ENCODE measurements at regions not wholly inside any gene's neighbourhood (a gene's known extent, or its start where the extent isn't known, plus 50 kb on each side); places are given as distances from the start of the nearest gene placed in this dataset.

- 80 to 87% methylated on average over 1 of the region's 1 CpG for WGBS, 2 donors
- TF ChIP-seq CTCF (IDR thresholded peaks at IDR 0.05; ENCODE audit: control extremely low read depth, extremely low read depth) = no peak
- no peaks in the 10 kb centered on the region for H3K36me3 ChIP-seq (ENCODE audit: control insufficient read depth in 4 of 4, insufficient read depth in 4 of 4, low read length in 4 of 4)
- H3K9me3 ChIP-seq (ENCODE audit: control insufficient read depth in 4 of 4, insufficient read depth in 3 of 4, low read length in 3 of 4) = peaks cover 0 to 5% (median 0%) of the 10 kb centered on the region in 4 donors
- no peak for ATAC-seq (ENCODE audit: insufficient read depth, low FRiP score)
- H3K9ac ChIP-seq (ENCODE audit: insufficient read depth in 1 of 2, low read length in 2 of 2) = no peak overlapping the region
- DNase-seq = no peak
- no peaks in the 10 kb centered on the region for H3K4me1 ChIP-seq (ENCODE audit: control insufficient read depth in 5 of 5, insufficient read depth in 5 of 5, low read length in 5 of 5)
- H3K4me3 ChIP-seq = no peak overlapping the region
- H3K27ac ChIP-seq (ENCODE audit: low read depth in 1 of 2, low read length in 1 of 2) = no peak overlapping the region
- H3K27me3 ChIP-seq (ENCODE audit: control insufficient read depth in 3 of 3, insufficient read depth in 3 of 3, low read length in 2 of 3) = no peaks in the 10 kb centered on the region
Measured at GRCh38 chr13:84417416-84417815, 535.1 kb upstream of the SLITRK1 start.

GRCh38 chr13:84413016-84413415, 530.7 kb upstream of the SLITRK1 start:
- ATAC-seq (ENCODE audit: insufficient read depth, low FRiP score) = no peak
- H3K9me3 ChIP-seq (ENCODE audit: control insufficient read depth in 4 of 4, insufficient read depth in 3 of 4, low read length in 3 of 4) = peaks cover 0 to under 1% (median 0%) of the 10 kb centered on the region in 4 donors
- no peak overlapping the region for H3K4me3 ChIP-seq
- no peak overlapping the region for H3K9ac ChIP-seq (ENCODE audit: insufficient read depth in 1 of 2, low read length in 2 of 2)
- no peaks in the 10 kb centered on the region for H3K4me1 ChIP-seq (ENCODE audit: control insufficient read depth in 5 of 5, insufficient read depth in 5 of 5, low read length in 5 of 5)
- no peak for DNase-seq
- 80 to 92% methylated on average over 2 of the region's 2 CpGs for WGBS, 2 donors
- no peaks in the 10 kb centered on the region for H3K36me3 ChIP-seq (ENCODE audit: control insufficient read depth in 4 of 4, insufficient read depth in 4 of 4, low read length in 4 of 4)
- no peak for TF ChIP-seq CTCF (IDR thresholded peaks at IDR 0.05; ENCODE audit: control extremely low read depth, extremely low read depth)
- no peaks in the 10 kb centered on the region for H3K27me3 ChIP-seq (ENCODE audit: control insufficient read depth in 3 of 3, insufficient read depth in 3 of 3, low read length in 2 of 3)
- H3K27ac ChIP-seq (ENCODE audit: low read depth in 1 of 2, low read length in 1 of 2) = no peak overlapping the region

DNA sequence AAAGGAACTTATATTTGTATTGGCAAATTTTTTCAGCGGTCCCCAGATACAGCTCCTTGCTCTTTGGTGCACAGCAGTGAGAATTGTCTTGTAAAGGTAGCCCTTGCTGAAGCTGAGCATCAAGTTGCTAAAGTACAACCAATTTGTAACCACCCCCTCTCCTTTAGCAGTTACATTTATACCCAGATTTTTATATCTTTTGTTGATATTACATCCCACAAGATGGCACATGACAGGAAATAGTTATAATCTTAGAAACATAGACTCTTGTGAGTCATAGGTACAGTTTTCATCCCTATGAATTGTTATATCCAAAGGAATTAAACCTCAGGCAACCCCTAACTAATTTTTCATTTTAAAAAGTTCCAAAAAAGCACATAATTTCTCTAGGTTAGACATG, 523.0 kb upstream of the SLITRK1 start:
- no peak for ATAC-seq (ENCODE audit: insufficient read depth, low FRiP score)
- Histone ChIP-seq H3K27me3 (ENCODE audit: control insufficient read depth in 3 of 3, insufficient read depth in 3 of 3, low read length in 2 of 3) (no peaks in the 10 kb centered on the region), H3K27ac (ENCODE audit: low read depth in 1 of 2, low read length in 1 of 2) (no peak overlapping the region), H3K4me3 (no peak overlapping the region), H3K4me1 (ENCODE audit: control insufficient read depth in 5 of 5, insufficient read depth in 5 of 5, low read length in 5 of 5) (no peaks in the 10 kb centered on the region), H3K9ac (ENCODE audit: insufficient read depth in 1 of 2, low read length in 2 of 2) (no peak overlapping the region), H3K9me3 (ENCODE audit: control insufficient read depth in 4 of 4, insufficient read depth in 3 of 4, low read length in 3 of 4) (no peaks in the 10 kb centered on the region), H3K36me3 (ENCODE audit: control insufficient read depth in 4 of 4, insufficient read depth in 4 of 4, low read length in 4 of 4) (no peaks in the 10 kb centered on the region)
- WGBS, 2 donors = 79 to 90% methylated on average over 1 of the region's 1 CpG
- DNase-seq = no peak
- TF ChIP-seq CTCF (IDR thresholded peaks at IDR 0.05; ENCODE audit: control extremely low read depth, extremely low read depth) = no peak

GRCh38 chr13:84400706-84401105, 518.4 kb upstream of the SLITRK1 start:
- DNase-seq (no peak), ATAC-seq (ENCODE audit: insufficient read depth, low FRiP score) (no peak)
- Histone ChIP-seq H3K9me3 (ENCODE audit: control insufficient read depth in 4 of 4, insufficient read depth in 3 of 4, low read length in 3 of 4) (peaks cover 0 to 9% (median 2%) of the 10 kb centered on the region in 4 donors), H3K36me3 (ENCODE audit: control insufficient read depth in 4 of 4, insufficient read depth in 4 of 4, low read length in 4 of 4) (no peaks in the 10 kb centered on the region), H3K4me1 (ENCODE audit: control insufficient read depth in 5 of 5, insufficient read depth in 5 of 5, low read length in 5 of 5) (no peaks in the 10 kb centered on the region), H3K27ac (ENCODE audit: low read depth in 1 of 2, low read length in 1 of 2) (no peak overlapping the region), H3K27me3 (ENCODE audit: control insufficient read depth in 3 of 3, insufficient read depth in 3 of 3, low read length in 2 of 3) (no peaks in the 10 kb centered on the region), H3K9ac (ENCODE audit: insufficient read depth in 1 of 2, low read length in 2 of 2) (no peak overlapping the region), H3K4me3 (no peak overlapping the region)
- no peak for TF ChIP-seq CTCF (IDR thresholded peaks at IDR 0.05; ENCODE audit: control extremely low read depth, extremely low read depth)
- WGBS, 2 donors = 69 to 80% methylated on average over 2 of the region's 2 CpGs

Data from lung (tissue), 11 donors.